ENCODE measurements at regions not wholly inside any gene's neighbourhood (a gene's known extent, or its start where the extent isn't known, plus 50 kb on each side); places are given as distances from the start of the nearest gene placed in this dataset.

GRCh38 chr3:30069056-30069455, 537.3 kb upstream of the TGFBR2 start:
- no peak for FAIRE-seq

DNA sequence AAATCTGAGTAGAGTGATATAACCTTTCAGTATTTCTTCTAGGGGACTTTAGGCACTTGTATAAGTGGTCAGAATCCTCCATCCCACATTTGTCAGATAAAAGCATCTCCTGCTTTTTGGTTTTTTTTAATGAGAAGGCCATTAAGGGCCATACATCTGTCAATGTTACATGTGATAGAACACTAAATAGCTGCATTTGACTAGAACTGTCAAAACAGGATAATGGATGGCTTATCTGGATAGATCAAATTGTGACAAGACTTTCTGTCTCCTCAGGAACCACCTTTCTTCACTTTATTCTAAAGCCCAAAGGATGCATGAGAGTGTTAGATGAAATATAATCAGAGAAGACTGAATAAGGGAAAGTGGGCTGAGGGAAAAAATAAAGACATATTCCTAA, 533.4 kb upstream of the TGFBR2 start:
- FAIRE-seq = no peak

GRCh38 chr3:30073622-30074021, 532.8 kb upstream of the TGFBR2 start:
- FAIRE-seq = no peak

GRCh38 chr3:30075514-30075913, 530.9 kb upstream of the TGFBR2 start:
- no peak for FAIRE-seq

DNA sequence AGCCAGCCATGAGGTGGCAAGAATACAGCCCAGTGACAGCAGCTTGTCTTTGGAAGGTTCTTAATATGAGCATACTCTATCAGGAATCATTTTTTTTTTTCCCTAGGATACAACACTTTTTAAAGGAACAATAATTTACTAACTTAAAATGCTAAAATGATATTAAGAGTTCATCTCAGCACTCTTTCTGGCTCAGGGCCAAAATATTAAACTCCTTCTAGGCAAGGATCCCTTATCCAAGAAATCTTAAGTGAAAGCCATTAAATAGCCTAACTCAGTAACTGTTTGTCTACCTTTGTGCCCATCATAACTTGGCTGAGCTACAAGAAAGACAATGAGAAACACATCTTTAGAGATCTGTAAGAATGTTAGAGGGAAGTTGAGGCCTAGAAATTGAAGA, 529.5 kb upstream of the TGFBR2 start:
- FAIRE-seq = no peak

DNA sequence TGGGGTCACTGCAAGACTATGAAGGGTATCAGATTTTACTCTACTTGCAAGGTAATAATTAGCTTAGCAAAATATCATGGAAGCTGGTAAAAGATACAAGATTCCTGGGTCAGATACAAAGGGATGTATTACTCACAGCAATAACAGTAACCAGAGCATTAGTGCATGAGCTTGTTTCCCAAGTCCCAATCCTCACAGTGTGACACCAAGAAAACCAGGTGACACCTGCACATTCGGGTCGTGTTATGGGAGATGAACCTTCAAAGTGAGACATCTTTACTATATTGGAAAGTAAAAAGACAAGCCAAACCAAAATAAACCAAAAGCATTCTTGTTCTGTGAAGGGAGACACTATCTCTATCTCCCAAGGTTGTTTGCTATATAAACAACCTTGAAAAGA, 528.7 kb upstream of the TGFBR2 start:
- FAIRE-seq = no peak

GRCh38 chr3:30078736-30079135, 527.7 kb upstream of the TGFBR2 start:
- FAIRE-seq = no peak

GRCh38 chr3:30081904-30082303, 524.5 kb upstream of the TGFBR2 start:
- FAIRE-seq = no peak

DNA sequence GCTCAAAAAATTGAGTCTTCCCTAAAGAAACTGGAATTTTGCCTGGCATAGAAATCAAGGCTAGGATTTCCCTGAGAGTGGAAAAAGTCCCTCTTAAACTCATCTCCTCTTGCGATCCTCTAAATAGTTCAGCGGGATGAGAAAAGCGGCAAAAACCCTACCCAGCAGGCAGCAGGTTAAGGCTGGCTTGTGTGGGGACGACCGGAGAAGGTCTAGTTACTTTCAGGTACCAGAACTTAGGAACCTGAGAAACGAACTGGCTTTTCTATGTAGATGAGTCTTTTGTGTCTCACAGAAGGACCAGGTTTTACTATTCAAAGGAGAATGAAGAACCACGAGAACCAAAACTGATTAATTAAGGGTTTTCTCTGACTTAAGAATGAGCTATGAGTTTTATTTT, 523.7 kb upstream of the TGFBR2 start:
- FAIRE-seq = no peak

- no peak for FAIRE-seq
Measured at GRCh38 chr3:30083315-30083714, 523.1 kb upstream of the TGFBR2 start.

- FAIRE-seq = peak; percentile 43
Measured at GRCh38 chr3:30084316-30084715, 522.1 kb upstream of the TGFBR2 start.

- no peak for FAIRE-seq
Measured at GRCh38 chr3:30084971-30085403, 521.4 kb upstream of the TGFBR2 start.

DNA sequence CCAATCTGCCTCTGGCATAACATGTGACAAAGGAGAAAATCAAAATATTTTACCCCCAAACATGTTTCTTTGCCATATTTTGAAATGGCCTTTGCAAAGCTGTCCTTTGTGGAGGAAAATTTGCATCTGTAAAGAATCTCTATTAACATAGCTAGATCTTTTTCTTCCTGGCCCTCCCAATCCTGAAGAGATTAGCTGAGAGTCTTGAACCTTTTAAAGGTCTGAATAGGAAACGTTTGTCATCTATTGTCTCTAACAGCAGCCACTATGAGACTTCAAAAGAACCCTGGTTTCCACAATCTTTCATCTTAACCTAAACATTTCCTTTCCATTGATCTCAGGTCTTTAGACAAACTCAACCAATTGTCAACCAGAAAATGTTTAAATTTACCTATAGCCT, 520.9 kb upstream of the TGFBR2 start:
- no peak for FAIRE-seq

GRCh38 chr3:30091686-30092085, 514.7 kb upstream of the TGFBR2 start:
- no peak for FAIRE-seq

GRCh38 chr3:30097022-30097650, 509.3 kb upstream of the TGFBR2 start:
- FAIRE-seq = no peak

- no peak for FAIRE-seq
Measured at GRCh38 chr3:30098243-30098642, 508.2 kb upstream of the TGFBR2 start.

- FAIRE-seq = peak; percentile 98
Measured at GRCh38 chr3:30098653-30099455, 507.5 kb upstream of the TGFBR2 start.

DNA sequence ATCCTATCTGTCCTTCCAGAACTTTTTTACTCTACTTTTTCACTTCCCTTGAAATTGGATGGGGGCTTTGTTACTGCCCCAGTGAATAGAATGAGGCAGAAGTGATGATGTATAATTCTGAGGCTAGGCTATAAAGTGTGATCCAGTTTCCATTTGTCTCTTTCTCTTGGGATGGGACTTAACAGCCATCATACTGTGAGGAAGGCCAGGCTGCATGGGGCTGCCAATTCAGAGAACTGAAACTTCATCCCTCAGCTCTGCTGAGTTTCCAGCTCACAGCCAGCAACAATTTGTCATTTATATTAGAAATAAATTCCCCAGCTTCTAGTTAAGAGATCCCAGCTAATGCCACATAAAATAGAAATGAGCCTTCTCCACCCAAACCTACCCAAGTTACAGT, 504.0 kb upstream of the TGFBR2 start:
- no peak for FAIRE-seq

- no peak for FAIRE-seq
Measured at GRCh38 chr3:30103186-30103585, 503.2 kb upstream of the TGFBR2 start.

DNA sequence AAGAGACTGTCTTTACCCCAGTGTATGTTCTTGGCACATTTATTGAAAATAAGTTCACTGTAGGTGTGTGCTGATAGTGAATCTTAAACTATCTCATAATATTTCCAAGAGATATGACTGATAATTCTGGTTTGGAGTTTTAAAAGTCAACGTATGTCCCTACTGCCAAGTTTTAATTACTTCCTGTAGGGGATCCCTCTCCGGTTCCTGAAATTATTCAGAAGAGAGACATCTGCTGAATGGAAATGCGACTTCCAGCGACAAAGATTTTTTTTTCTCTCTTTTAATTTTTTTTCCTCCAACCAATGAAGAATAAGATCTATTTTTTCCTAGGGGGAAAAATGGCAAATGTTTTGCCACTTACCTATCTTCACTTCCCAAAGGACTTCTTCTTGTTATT, 498.9 kb upstream of the TGFBR2 start:
- FAIRE-seq = no peak

GRCh38 chr3:30112411-30112810, 494.0 kb upstream of the TGFBR2 start:
- peak; percentile 25 for FAIRE-seq

- peak; percentile 98 for FAIRE-seq
Measured at GRCh38 chr3:30112902-30113484, 493.4 kb upstream of the TGFBR2 start.

DNA sequence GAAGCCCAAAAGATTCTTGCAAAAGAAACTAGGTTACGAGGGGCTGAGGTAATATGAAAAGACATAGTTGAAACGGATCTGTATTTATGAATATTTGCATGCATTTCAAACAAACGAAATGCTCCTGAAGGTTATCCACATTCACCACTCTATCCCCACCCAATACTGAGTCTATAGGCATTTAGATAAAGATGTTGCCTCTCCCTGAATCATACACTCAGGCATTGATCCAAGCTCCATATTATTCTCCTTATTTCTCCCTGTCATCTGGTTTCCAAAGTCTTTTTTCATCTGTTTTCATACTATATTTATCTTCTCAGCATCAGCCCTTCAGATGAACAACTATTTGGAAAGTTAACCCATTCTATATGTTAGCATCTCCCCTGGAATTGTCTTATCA, 492.5 kb upstream of the TGFBR2 start:
- no peak for FAIRE-seq

DNA sequence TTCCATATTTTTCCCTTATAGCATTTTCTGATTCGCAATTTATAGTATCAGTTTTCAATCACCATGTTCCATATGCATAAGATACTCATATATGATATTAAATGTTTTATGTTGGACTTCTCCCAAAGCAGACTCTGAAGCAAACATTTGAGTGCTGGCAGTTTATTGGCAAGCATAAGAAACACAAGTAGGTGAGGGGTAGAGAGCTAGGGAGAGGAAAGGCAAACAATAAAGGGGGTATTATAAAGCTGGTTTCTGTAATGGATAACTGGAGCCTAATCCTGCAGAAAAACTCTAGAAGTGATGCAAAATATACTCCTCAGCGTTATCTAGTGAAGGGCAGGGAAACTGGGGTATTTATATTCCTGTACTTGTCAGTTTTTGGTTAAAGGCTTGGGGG, 491.5 kb upstream of the TGFBR2 start:
- FAIRE-seq = no peak
